HEK293T (cell line): ENCODE measurements at regions not wholly inside any gene's neighbourhood (a gene's known extent, or its start where the extent isn't known, plus 50 kb on each side); places are given as distances from the start of the nearest gene placed in this dataset.

Experiments used
- BHLHE40 ChIP-seq: fragments of 450-650 bp; IDR thresholded peaks from 2 replicates; pipeline ENCODE4 v1.6.1; 2016; ENCODE audit warnings: mild to moderate bottlenecking, moderate library complexity, borderline replicate concordance
- CTBP1 ChIP-seq: fragments of 450-650 bp; IDR thresholded peaks from 2 replicates; pipeline ENCODE4 v1.6.1; 2016; ENCODE audit warnings: borderline replicate concordance
- ELF4 ChIP-seq: fragments of 450-650 bp; IDR thresholded peaks from 2 replicates; pipeline ENCODE4 v1.6.1; 2017; ENCODE audit warnings: antibody characterized with exemption
- FOXA1 ChIP-seq: fragments of 450-650 bp; IDR thresholded peaks from 2 replicates; pipeline ENCODE4 v1.6.1; 2016; ENCODE audit warnings: mild to moderate bottlenecking
- FOXK2 ChIP-seq: fragments of 450-650 bp; IDR thresholded peaks from 2 replicates; pipeline ENCODE4 v1.6.1; 2016; ENCODE audit warnings: mild to moderate bottlenecking
- FOXM1 ChIP-seq: fragments of 450-650 bp; IDR thresholded peaks from 2 replicates; pipeline ENCODE4 v1.6.1; 2017; ENCODE audit warnings: mild to moderate bottlenecking, borderline replicate concordance
- HDGF ChIP-seq: fragments of 450-650 bp; IDR thresholded peaks from 2 replicates; pipeline ENCODE4 v1.6.1; 2017; ENCODE audit warnings: antibody characterized with exemption, borderline replicate concordance
- L3MBTL2 ChIP-seq: fragments of 450-650 bp; conservative IDR thresholded peaks from 2 replicates; pipeline ENCODE4 v1.6.1; 2016; ENCODE audit warnings: mild to moderate bottlenecking
- NFRKB ChIP-seq: fragments of 450-650 bp; IDR thresholded peaks from 2 replicates; pipeline ENCODE4 v1.6.1; 2016; ENCODE audit warnings: mild to moderate bottlenecking, moderate library complexity
- PKNOX1 ChIP-seq: fragments of 450-650 bp; IDR thresholded peaks from 2 replicates; pipeline ENCODE4 v1.6.1; 2016
- SP1 ChIP-seq: fragments of 450-650 bp; IDR thresholded peaks from 2 replicates; pipeline ENCODE4 v1.6.1; 2017
- SUZ12 ChIP-seq: fragments of 450-650 bp; IDR thresholded peaks from 2 replicates; pipeline ENCODE4 v1.6.1; 2016; ENCODE audit warnings: mild to moderate bottlenecking
- ZNF384 ChIP-seq: fragments of 450-650 bp; IDR thresholded peaks from 2 replicates; pipeline ENCODE4 v1.6.1; 2016

GRCh38 chr18:10322435-10322834, 132.0 kb upstream of the APCDD1 start:
- TF ChIP-seq SP1 (no peak), BHLHE40 (no peak), ELF4 (no peak), HDGF (no peak), FOXA1 (no peak), CTBP1 (no peak), ZNF384 (no peak), L3MBTL2 (no peak), FOXM1 (no peak), NFRKB (no peak), FOXK2 (no peak), PKNOX1 (no peak), SUZ12 (no peak)
